GM18951 (cell line): ENCODE measurements at regions not wholly inside any gene's neighbourhood (a gene's known extent, or its start where the extent isn't known, plus 50 kb on each side); places are given as distances from the start of the nearest gene placed in this dataset.

Experiments used
- POLR2A ChIP-seq: IDR thresholded peaks from 4 replicates; pipeline ENCODE4 v1.6.1; 2011; ENCODE audit warnings: mild to moderate bottlenecking; ENCODE audit not compliant: insufficient read length, insufficient read depth; ENCODE audit errors: extremely low read depth
- in situ Hi-C: fragments of 300-500 bp; cut with MboI; formaldehyde crosslinking; loops from one replicate; pipeline ENCODE4 v1.12.0; 2022; ENCODE audit warnings: low sequenced_read_pairs, mixed read lengths, inconsistent platforms; ENCODE audit not compliant: unreplicated experiment

GRCh38 chr11:70651031-70651430 is 252.7 kb downstream of the CTTN start:
- in situ Hi-C loops = no loop called here
- no peak for TF ChIP-seq POLR2A

DNA sequence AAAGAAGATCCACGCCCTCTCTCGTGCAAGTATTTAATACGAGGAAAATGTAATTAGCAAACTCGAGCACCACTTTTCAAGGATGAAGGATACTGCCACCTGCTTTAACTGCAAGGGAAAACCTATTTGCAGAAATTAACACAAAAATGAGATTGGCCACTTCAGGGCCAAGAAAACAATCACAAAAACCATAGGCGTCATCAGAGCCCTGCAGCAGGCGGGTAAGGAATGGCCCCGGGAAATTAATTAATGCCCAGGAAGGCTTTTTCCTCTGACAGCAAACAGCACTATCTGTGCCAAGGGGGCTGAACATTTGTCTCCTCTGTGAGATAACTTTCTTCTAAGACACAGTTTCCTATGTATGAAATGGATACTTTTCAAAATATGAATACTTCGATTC is 255.7 kb downstream of the CTTN start:
- no peak for TF ChIP-seq POLR2A
- in situ Hi-C loops = no loop called here

DNA sequence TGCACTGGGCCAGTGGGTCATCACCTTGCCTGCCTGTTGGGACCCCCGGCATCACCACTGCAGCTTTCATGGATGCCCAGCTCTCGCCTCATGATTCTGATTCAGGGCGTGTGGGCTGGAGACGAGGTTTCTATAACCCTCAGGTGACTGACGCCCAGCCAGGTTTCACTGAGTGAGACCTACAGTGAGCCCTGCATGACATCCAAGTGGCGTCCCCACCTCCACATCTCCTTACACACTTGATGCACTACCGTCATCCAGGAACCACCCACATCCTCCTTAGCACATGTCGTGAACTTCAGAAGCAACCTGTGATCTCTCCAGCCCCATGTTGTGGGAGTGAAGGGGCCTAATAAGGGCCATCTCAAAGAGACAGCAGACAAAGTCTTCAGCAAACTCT is 257.5 kb downstream of the CTTN start:
- in situ Hi-C loops = no loop called here
- no peak for TF ChIP-seq POLR2A

- TF ChIP-seq POLR2A = no peak
- in situ Hi-C loops = no loop called here
Measured at GRCh38 chr11:70656252-70656651, 257.9 kb downstream of the CTTN start.

GRCh38 chr11:70660059-70660888 is 261.9 kb downstream of the CTTN start:
- in situ Hi-C loops = no loop called here
- TF ChIP-seq POLR2A = no peak

DNA sequence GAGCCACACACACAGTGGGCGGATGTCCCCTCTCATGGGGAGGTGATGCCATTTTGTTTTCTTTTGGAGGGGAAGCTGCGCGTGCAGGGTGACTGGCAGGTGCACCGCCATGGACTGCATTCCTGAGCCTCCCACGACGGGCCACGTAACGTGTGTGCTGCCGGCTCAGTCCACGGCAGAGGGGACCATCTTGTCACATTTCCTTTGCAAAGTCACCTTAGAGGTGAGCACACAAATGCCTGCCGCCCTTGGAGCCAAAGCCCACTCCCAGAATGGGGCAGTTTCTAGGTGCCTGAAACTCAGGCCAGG is 262.5 kb downstream of the CTTN start:
- in situ Hi-C loops = no loop called here
- TF ChIP-seq POLR2A = no peak

DNA sequence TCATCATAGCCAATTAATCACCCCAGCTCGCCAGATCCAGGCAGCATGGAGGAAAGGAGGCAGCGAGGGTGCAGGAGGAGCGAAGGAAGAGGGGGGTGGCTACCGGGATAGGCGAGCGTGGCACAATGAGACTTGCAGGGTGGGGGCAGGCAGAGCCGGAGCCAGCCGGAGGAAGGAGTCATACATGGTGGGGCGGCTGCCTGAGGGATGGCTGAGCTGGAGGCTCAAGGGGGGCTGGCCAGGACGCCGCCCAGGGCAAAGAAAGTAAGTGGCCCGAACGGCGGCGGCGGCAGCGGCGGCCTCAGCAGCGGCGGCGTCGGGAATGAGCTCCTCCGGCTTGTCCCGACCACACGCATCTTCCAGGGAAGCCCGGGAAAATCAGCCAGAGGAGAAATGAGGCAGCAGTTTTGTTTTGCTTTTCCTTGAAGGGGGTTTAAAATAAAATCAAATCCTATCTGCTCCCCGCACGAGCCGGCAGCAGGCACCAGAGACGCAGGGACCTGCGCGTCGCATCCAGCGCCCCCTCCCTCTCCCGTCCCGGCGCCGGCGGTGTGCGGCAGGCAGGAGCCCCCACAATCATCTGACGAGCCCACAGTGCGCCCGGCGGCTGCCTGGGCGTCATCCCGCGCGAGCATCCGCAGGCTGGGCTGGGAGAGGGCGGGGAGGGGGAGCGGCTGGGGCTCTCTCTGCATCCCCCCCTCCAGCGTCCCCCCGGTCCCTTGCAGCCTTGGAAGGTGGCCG is 263.6 kb downstream of the CTTN start:
- in situ Hi-C loops = no loop called here
- TF ChIP-seq POLR2A = no peak

DNA sequence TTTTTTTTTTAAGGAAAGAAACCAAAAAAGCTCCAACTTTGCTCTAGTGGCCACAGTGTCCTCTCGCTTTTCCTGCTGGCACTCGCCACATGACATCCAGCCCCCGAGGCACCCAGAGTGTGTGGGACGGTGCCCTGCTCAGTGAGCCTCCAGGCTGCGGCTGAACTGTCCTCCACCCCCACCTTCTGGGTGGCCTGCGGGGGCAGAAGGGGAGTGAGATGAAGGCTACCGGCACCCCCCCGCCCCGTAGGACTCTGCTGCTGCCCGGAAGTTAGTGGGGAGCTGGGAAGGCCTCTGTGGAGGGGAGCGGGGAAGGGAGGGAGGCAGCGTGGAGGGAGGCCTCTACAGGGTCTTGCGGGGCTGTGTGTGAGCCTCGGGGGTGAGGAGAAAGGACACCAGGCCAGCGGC is 264.4 kb downstream of the CTTN start:
- in situ Hi-C loops = no loop called here
- no peak for TF ChIP-seq POLR2A

DNA sequence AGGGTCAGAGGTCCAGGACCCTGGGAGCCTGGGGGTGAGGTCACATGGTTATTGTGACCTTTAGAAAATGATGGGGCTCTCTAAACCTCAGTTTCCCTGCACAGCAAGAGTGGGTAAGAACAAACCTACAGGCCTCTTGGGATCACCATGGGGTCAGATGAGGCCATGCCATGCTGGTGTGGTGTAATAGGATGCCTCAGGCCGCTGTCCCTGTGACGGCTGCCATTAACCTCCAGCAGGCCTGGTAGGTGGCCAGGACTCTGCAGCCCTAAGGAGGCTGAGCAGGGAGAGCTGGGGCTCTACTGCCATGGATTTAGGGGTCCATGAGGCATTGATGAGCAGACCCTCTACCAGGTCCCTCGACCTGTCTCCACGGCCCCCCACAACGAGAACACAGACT is 265.5 kb downstream of the CTTN start:
- no peak for TF ChIP-seq POLR2A
- in situ Hi-C loops = no loop called here

DNA sequence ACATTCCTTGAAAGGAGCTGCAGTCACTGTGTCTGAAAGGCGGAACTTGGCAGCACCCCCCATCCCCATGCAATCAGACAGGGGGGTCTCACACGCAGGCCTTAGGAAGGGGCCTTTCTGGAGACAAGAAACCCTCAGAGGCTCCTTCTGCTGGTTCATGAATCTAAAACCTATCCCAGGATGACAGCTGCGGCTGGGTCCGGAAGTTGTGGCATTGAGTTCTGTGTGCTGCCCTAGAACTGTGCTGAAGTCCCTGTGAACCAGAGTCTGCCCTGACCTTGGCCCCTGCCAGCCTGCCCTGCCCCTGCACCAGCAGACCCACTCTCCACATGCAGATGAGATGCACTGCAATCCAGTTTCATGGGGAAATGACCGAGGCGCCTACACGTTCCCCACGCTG is 268.0 kb downstream of the CTTN start:
- in situ Hi-C loops = no loop called here
- TF ChIP-seq POLR2A = no peak

DNA sequence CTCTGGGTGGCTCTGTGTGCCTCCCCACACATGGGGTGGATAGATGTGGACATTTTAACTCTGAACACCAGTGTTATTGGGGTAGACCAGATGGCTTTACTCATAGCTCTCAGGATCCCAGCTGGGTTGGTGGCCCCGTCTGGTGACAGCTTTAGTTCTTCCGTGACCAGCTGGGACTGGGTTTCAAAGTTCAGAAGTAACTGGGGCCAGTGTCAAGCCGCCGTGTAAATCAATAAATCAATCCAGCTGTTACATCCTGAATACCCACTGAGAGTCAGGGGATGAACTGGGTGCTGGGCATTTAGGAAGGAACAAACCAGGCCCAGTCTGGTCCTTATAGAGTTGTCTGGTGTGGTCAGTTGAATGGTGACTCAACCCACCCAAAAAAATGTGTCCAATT is 269.4 kb downstream of the CTTN start:
- in situ Hi-C loops = no loop called here
- TF ChIP-seq POLR2A = no peak

GRCh38 chr11:70668204-70669202 is 270.2 kb downstream of the CTTN start:
- no peak for TF ChIP-seq POLR2A
- in situ Hi-C loops = no loop called here

- in situ Hi-C loops = no loop called here
- no peak for TF ChIP-seq POLR2A
Measured at GRCh38 chr11:70669281-70669680, 271.0 kb downstream of the CTTN start.
